GM12878 (cell line): ENCODE measurements at regions not wholly inside any gene's neighbourhood (a gene's known extent, or its start where the extent isn't known, plus 50 kb on each side); places are given as distances from the start of the nearest gene placed in this dataset.

Source experiments
- ATAC-seq: fragments of 200-7000 bp; cut with Tn5 transposase; 3 replicates; pipeline ENCODE4 v1.9.1; 2020; ENCODE audit warnings: mild to moderate bottlenecking, moderate library complexity
- BruUV-seq: library from RNA; stranded (reverse); fragments of 400-500 nt; replicated peaks from 2 replicates; lab custom pipeline; 2021; lab: Mats Ljungman, UMichigan
- CTCF ChIA-PET: fragments of 300-600 bp; sonication (Branson Sonifier 250); formaldehyde crosslinking; extraction: SDS; loops from one replicate; lab custom pipeline; 2021; ENCODE audit warnings: inconsistent platforms; lab: Yijun Ruan, JAX
- POLR2A ChIA-PET: fragments of 350-600 bp; formaldehyde crosslinking; extraction: SDS; loops from one replicate; lab custom pipeline; 2021; ENCODE audit warnings: inconsistent platforms; lab: Charles Lee
- RAD21 ChIA-PET: fragments of 300-600 bp; sonication (Branson Sonifier 250); formaldehyde crosslinking; loops from one replicate; lab custom pipeline; 2023; ENCODE audit warnings: antibody characterized with exemption; ENCODE audit not compliant: unreplicated experiment; lab: Charles Lee
- SMC1A ChIA-PET: fragments of 300-600 bp; sonication (Branson Sonifier 250); formaldehyde crosslinking; loops from one replicate; lab custom pipeline; 2023; ENCODE audit not compliant: unreplicated experiment, uncharacterized antibody; lab: Charles Lee
- DNase-seq: peaks from one replicate; pipeline ENCODE4 v3.0.0-alpha.2; 2011; ENCODE audit warnings: low read depth, low spot score
- FAIRE-seq: peaks from 3 replicates; lab custom pipeline; 2011; peaks lifted over from hg19 to GRCh38; lab: Jason Lieb, UNC
- H2AFZ ChIP-seq: 2 replicates; pipeline ENCODE4 v1.6.0; 2011; ENCODE audit warnings: low read depth, low read length, control low read depth; ENCODE audit not compliant: control insufficient read depth
- H3K27ac ChIP-seq: 2 replicates; pipeline ENCODE4 v1.5.1; 2011; ENCODE audit warnings: control low read depth; ENCODE audit not compliant: control insufficient read depth, insufficient read depth
- H3K27me3 ChIP-seq, 2 experiments: replicated peaks in 1 of 2; 2 replicates each; pipeline versions ENCODE4 v1.6.0 to v1.6.1; 2011; ENCODE audit warnings: low read length in 1 of 2; ENCODE audit not compliant: control insufficient read depth in 2 of 2, insufficient read depth in 2 of 2
- H3K36me3 ChIP-seq, 2 experiments: 2 replicates each; pipeline ENCODE4 v1.5.1; 2011; ENCODE audit warnings: low read length in 1 of 2; ENCODE audit not compliant: control insufficient read depth in 2 of 2, insufficient read depth in 2 of 2
- H3K4me1 ChIP-seq: 2 replicates; pipeline ENCODE4 v1.6.1; 2011; ENCODE audit warnings: mild to moderate bottlenecking, low read length, moderate library complexity, mixed read lengths; ENCODE audit not compliant: control insufficient read depth, insufficient read depth
- H3K4me2 ChIP-seq: 2 replicates; pipeline ENCODE4 v1.6.0; 2011; ENCODE audit warnings: control low read depth; ENCODE audit not compliant: control insufficient read depth, insufficient read depth
- H3K4me3 ChIP-seq: fragments of 200-600 bp; sonication (generic); 2 replicates; pipeline ENCODE4 v1.5.1; 2016
- H3K79me2 ChIP-seq: 2 replicates; pipeline ENCODE4 v1.6.0; 2011; ENCODE audit warnings: low read length; ENCODE audit not compliant: control insufficient read depth, insufficient read depth
- H3K9ac ChIP-seq: 2 replicates; pipeline ENCODE4 v1.8.0; 2011; ENCODE audit warnings: low read length, control low read depth, mixed read lengths; ENCODE audit not compliant: control insufficient read depth, insufficient read depth
- H3K9me3 ChIP-seq: replicated peaks from 3 replicates; pipeline ENCODE4 v1.5.1; 2011; ENCODE audit warnings: mild to moderate bottlenecking, low read length; ENCODE audit not compliant: control insufficient read depth, insufficient read depth
- H4K20me1 ChIP-seq: 2 replicates; pipeline ENCODE4 v1.6.0; 2011; ENCODE audit not compliant: control insufficient read depth, insufficient read depth
- ATF7 ChIP-seq: fragments of 450-650 bp; IDR thresholded peaks from 2 replicates; pipeline ENCODE4 v1.6.1; 2016; ENCODE audit warnings: low read depth, mild to moderate bottlenecking
- E2F4 ChIP-seq: IDR thresholded peaks from 2 replicates; pipeline ENCODE4 v1.6.1; 2012; ENCODE audit warnings: low read depth, low read length, improper control_type of control experiment
- JUNB ChIP-seq: IDR thresholded peaks from 2 replicates; pipeline ENCODE4 v1.6.1; 2016; ENCODE audit warnings: antibody characterized with exemption, mild to moderate bottlenecking
- KLF5 ChIP-seq: fragments of 450-650 bp; IDR thresholded peaks from 2 replicates; pipeline ENCODE4 v1.6.1; 2014; ENCODE audit warnings: mild to moderate bottlenecking; ENCODE audit not compliant: partially characterized antibody
- POLR2AphosphoS5 ChIP-seq: IDR thresholded peaks from 2 replicates; pipeline ENCODE4 v1.6.1; 2011; ENCODE audit warnings: mild to moderate bottlenecking, low read length, inconsistent platforms
- RBBP5 ChIP-seq: fragments of 200-600 bp; sonication (generic); conservative IDR thresholded peaks from 2 replicates; pipeline ENCODE4 v1.6.1; 2016
- RELA ChIP-seq: fragments of 450-650 bp; IDR thresholded peaks from 2 replicates; pipeline ENCODE4 v1.8.0; 2014; ENCODE audit warnings: borderline replicate concordance; ENCODE audit not compliant: partially characterized antibody
- SP1 ChIP-seq: IDR thresholded peaks from one replicate; pipeline ENCODE4 v1.6.1; 2011; ENCODE audit warnings: low read depth, low read length
- SPI1 ChIP-seq: IDR thresholded peaks from 2 replicates; pipeline ENCODE4 v1.6.1; 2011; ENCODE audit warnings: low read depth, mild to moderate bottlenecking, low read length, moderate library complexity, borderline replicate concordance; ENCODE audit not compliant: insufficient read depth
- SREBF1 ChIP-seq: IDR thresholded peaks from 2 replicates; pipeline ENCODE4 v1.6.1; 2012; ENCODE audit warnings: mild to moderate bottlenecking, low read length
- WGBS: methylation state at CpG from one replicate; pipeline ENCODE4 v1.1.6; 2016; ENCODE audit warnings: low lambda C conversion rate; ENCODE audit not compliant: insufficient replicate concordance, insufficient coverage; ENCODE audit errors: missing lambda C conversion rate; 5-methylcytosine and 5-hydroxymethylcytosine counted together
- in situ Hi-C: fragments of 300-500 bp; cut with MboI; formaldehyde crosslinking; loops from 9 replicates; pipeline ENCODE4 v1.14.3; 2018; ENCODE audit warnings: mixed read lengths
- intact Hi-C: fragments of 100-400 bp; cut with micrococcal nuclease; formaldehyde crosslinking; loops from one replicate; pipeline ENCODE4 v1.14.2; 2022; ENCODE audit not compliant: unreplicated experiment
- TF ChIP-seq, protein P1 (sequence below): fragments of 450-650 bp; IDR thresholded peaks from 2 replicates; pipeline ENCODE4 v1.6.1; 2017; ENCODE audit warnings: mild to moderate bottlenecking, moderate library complexity
- TF ChIP-seq, protein P2 (sequence below): fragments of 450-650 bp; IDR thresholded peaks from 2 replicates; pipeline ENCODE4 v1.6.1; 2014; ENCODE audit warnings: mild to moderate bottlenecking

DNA sequence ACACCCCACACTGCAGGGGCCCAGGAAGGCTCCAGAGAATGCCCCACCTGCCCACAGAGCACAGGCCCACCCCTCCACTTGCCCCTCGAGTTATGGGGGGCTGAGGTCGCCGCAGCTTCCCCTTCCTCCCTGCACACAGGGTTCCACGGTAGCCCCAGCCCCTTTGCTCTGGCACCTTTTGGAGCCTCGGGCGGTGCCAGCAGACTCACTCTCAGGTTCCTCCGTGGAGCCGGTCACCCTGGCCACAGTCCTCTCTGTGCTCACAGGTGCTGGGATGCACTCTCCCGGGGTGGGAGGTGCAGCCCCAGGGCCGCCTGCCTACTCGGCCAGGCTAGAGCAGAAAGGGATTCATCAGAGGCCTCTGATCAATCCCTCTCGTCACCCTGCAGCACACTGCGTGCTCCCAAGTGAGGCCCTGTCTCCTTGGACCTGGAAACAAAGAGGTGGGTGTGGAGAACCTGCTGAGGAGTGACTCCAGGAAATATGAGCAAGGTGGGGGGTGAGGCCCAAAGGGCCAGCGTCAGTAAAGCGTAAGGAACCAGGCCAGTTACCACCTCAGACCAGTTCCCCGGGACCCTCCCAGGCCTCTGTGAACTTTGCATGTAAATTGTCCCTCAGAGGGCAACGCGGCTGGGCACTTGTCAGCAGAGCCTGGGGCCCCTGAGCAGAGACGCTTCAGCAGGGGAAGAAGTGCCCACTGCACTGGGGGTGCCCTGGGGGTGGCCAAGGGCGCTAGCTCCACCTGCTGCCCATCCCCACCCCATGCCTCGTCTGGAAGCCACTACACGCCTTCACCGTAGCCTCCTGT, 167.8 kb downstream of the OLFM1 start:
- Histone ChIP-seq H3K4me3 (no peak overlapping the region), H3K79me2 (no peaks in the 10 kb centered on the region), H3K36me3 (no peaks in the 10 kb centered on the region), H4K20me1 (no peaks in the 10 kb centered on the region), H3K4me2 (no peak overlapping the region), H3K9ac (no peak overlapping the region), H3K4me1 (no peaks in the 10 kb centered on the region), H2AFZ (no peak overlapping the region), H3K9me3 (no peaks in the 10 kb centered on the region), H3K27me3 (no peaks in the 10 kb centered on the region), H3K27ac (no peak overlapping the region)
- POLR2A ChIA-PET, result no interaction called here
- no peak for TF ChIP-seq KLF5
- TF ChIP-seq JUNB, result no peak
- TF ChIP-seq RBBP5, result no peak
- TF ChIP-seq POLR2AphosphoS5, result no peak
- TF ChIP-seq RELA, result no peak
- no peak for TF ChIP-seq SREBF1
- no peak for TF ChIP-seq E2F4
- TF ChIP-seq SP1, result no peak
- TF ChIP-seq, protein P1, sequence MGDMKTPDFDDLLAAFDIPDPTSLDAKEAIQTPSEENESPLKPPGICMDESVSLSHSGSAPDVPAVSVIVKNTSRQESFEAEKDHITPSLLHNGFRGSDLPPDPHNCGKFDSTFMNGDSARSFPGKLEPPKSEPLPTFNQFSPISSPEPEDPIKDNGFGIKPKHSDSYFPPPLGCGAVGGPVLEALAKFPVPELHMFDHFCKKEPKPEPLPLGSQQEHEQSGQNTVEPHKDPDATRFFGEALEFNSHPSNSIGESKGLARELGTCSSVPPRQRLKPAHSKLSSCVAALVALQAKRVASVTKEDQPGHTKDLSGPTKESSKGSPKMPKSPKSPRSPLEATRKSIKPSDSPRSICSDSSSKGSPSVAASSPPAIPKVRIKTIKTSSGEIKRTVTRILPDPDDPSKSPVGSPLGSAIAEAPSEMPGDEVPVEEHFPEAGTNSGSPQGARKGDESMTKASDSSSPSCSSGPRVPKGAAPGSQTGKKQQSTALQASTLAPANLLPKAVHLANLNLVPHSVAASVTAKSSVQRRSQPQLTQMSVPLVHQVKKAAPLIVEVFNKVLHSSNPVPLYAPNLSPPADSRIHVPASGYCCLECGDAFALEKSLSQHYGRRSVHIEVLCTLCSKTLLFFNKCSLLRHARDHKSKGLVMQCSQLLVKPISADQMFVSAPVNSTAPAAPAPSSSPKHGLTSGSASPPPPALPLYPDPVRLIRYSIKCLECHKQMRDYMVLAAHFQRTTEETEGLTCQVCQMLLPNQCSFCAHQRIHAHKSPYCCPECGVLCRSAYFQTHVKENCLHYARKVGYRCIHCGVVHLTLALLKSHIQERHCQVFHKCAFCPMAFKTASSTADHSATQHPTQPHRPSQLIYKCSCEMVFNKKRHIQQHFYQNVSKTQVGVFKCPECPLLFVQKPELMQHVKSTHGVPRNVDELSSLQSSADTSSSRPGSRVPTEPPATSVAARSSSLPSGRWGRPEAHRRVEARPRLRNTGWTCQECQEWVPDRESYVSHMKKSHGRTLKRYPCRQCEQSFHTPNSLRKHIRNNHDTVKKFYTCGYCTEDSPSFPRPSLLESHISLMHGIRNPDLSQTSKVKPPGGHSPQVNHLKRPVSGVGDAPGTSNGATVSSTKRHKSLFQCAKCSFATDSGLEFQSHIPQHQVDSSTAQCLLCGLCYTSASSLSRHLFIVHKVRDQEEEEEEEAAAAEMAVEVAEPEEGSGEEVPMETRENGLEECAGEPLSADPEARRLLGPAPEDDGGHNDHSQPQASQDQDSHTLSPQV, result no peak
- TF ChIP-seq SPI1, result no peak
- no peak for TF ChIP-seq ATF7
- TF ChIP-seq, protein P2, sequence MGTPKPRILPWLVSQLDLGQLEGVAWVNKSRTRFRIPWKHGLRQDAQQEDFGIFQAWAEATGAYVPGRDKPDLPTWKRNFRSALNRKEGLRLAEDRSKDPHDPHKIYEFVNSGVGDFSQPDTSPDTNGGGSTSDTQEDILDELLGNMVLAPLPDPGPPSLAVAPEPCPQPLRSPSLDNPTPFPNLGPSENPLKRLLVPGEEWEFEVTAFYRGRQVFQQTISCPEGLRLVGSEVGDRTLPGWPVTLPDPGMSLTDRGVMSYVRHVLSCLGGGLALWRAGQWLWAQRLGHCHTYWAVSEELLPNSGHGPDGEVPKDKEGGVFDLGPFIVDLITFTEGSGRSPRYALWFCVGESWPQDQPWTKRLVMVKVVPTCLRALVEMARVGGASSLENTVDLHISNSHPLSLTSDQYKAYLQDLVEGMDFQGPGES, result no peak
- SMC1A ChIA-PET, result no interaction called here
- 20% methylated on average over 23 of the region's 23 CpGs for WGBS
- BruUV-seq, result no TSS peak
- no peak for DNase-seq
- in situ Hi-C loops (no loop called here), intact Hi-C loops (no loop called here)
- CTCF ChIA-PET, result no interaction called here
- no peak for ATAC-seq
- RAD21 ChIA-PET, result no interaction called here
- FAIRE-seq, result no peak
